ENCODE measurements at regions not wholly inside any gene's neighbourhood (a gene's known extent, or its start where the extent isn't known, plus 50 kb on each side); places are given as distances from the start of the nearest gene placed in this dataset.

DNA sequence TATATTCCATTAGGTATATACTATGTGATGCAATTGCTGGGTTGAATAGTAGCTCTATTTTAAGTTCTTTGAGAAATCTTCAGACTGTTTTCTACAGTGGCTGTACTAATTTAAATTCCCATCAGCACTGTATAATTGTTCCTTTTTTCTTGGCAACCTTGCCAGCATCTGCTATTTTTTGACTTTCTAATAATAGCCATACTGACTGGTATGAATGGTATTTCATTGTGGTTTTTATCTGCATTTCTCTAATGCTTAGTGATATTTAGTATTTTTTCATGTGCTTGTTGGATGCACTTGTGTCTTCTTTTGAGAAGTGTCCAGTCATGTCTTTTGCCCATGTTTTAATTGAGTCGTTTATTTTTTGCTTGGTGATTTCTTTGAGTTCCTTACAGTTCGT is 145.1 kb upstream of the PLSCR5 start:
- TF ChIP-seq POLR2A (IDR thresholded peaks at IDR 0.05) (no peak), POLR2AphosphoS5 (IDR thresholded peaks at IDR 0.05) (no peak)
- TF ChIP-seq, protein P1, sequence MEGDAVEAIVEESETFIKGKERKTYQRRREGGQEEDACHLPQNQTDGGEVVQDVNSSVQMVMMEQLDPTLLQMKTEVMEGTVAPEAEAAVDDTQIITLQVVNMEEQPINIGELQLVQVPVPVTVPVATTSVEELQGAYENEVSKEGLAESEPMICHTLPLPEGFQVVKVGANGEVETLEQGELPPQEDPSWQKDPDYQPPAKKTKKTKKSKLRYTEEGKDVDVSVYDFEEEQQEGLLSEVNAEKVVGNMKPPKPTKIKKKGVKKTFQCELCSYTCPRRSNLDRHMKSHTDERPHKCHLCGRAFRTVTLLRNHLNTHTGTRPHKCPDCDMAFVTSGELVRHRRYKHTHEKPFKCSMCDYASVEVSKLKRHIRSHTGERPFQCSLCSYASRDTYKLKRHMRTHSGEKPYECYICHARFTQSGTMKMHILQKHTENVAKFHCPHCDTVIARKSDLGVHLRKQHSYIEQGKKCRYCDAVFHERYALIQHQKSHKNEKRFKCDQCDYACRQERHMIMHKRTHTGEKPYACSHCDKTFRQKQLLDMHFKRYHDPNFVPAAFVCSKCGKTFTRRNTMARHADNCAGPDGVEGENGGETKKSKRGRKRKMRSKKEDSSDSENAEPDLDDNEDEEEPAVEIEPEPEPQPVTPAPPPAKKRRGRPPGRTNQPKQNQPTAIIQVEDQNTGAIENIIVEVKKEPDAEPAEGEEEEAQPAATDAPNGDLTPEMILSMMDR (IDR thresholded peaks at IDR 0.05), result no peak

Measured in gastroesophageal sphincter (tissue), 3 donors.